ENCODE measurements at regions not wholly inside any gene's neighbourhood (a gene's known extent, or its start where the extent isn't known, plus 50 kb on each side); places are given as distances from the start of the nearest gene placed in this dataset.

DNA sequence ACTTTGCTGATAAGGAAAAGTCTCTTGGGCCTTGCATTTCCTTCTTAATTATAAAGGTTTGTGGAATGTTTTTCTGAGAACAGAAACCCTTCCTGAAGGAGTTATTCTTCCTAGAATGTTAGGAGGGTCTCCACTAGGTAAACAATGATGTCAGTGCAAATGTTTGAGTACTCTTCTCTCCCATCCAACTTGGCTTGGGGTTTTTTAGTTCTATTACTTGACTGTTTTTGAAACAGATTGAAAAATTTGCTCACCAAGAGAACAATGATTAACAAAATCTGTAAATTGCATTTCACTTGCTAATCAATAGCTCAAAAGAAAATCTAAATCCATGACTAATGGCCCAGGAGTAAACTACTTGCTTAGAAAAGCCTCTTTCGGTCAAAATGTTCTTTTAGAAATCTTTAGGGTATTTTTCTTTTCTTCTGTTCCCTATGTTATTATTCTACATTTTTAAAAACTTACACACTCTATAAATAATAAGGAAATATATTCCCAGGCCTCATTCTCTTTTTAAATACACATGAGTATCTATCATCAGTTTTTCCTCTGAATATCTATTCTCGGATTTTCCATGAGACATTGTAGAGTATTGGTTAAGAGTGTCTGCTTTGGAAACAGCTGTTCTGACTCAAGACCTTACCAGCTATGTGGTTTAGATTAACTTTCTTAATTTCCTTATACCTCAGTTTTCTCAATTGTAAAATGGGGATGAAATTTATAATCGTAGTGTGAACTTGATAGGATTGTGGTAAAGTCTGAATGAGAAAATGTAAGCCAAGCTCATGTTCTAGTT, 234.2 kb upstream of the CITED2 start:
- Histone ChIP-seq H3K4me2 (ENCODE audit: low read length) (no peak overlapping the region), H3K23ac (ENCODE audit: low read length) (no peak overlapping the region), H3K4me3 (ENCODE audit: low read length) (no peak overlapping the region), H3K79me1 (ENCODE audit: low read length) (no peaks in the 10 kb centered on the region), H3K36me3 (ENCODE audit: control insufficient read depth, insufficient read depth, low read length) (no peaks in the 10 kb centered on the region), H3K18ac (ENCODE audit: low read length) (no peak overlapping the region), H3K9ac (ENCODE audit: low read length) (no peak overlapping the region), H4K8ac (ENCODE audit: low read depth, low read length) (no peak overlapping the region), H4K5ac (ENCODE audit: low read length) (no peak overlapping the region), H3K79me2 (ENCODE audit: control insufficient read depth, insufficient read depth, low read length) (no peaks in the 10 kb centered on the region), H3K27me3 (ENCODE audit: insufficient read depth, low read length, poor library complexity) (no peaks in the 10 kb centered on the region), H2AK5ac (ENCODE audit: low read length) (no peak overlapping the region), H3K27ac (ENCODE audit: low read depth, low read length) (no peak overlapping the region), H2BK15ac (replicated peaks; ENCODE audit: low read depth) (no peak overlapping the region), H3K4ac (ENCODE audit: low read depth, low read length) (no peak overlapping the region), H2BK120ac (ENCODE audit: low read depth, low read length) (no peak overlapping the region), H3K4me1 (ENCODE audit: control insufficient read depth, low read depth, low read length) (peaks cover 7% of the 10 kb centered on the region), H2BK5ac (ENCODE audit: low read length) (no peak overlapping the region), H3K56ac (ENCODE audit: low read length) (no peak overlapping the region)
- WGBS (ENCODE audit: extremely low coverage, insufficient coverage, low lambda C conversion rate) = no CpG with 5 or more reads among the region's 3 CpGs
- no peak for DNase-seq

DNA sequence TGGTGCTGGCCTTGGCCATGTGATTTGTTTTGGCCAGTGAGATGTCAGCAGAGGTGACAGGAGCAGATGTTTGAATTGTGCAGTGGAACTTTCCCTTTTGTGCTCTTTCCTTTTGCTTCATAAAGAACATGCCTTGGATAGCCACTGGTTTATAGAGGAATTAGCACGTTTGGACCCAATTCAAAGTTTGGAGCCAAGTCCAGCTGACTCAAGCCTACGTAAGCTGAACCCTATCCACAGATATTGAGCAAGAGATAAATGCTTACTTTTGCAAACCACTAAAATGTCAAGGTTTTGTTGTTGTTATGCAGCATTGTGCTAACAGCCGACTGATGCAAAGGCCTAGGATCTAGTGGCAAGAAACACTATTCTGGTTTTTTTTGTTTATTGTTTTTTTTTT, 230.9 kb upstream of the CITED2 start:
- no CpG with 5 or more reads among the region's 3 CpGs for WGBS (ENCODE audit: extremely low coverage, insufficient coverage, low lambda C conversion rate)
- no peaks in the 10 kb centered on the region for H3K36me3 ChIP-seq (ENCODE audit: control insufficient read depth, insufficient read depth, low read length)
- H3K4me3 ChIP-seq (ENCODE audit: low read length) = no peak overlapping the region
- H3K4ac ChIP-seq (ENCODE audit: low read depth, low read length) = no peak overlapping the region
- H4K8ac ChIP-seq (ENCODE audit: low read depth, low read length) = no peak overlapping the region
- no peak overlapping the region for H2AK5ac ChIP-seq (ENCODE audit: low read length)
- no peak overlapping the region for H4K5ac ChIP-seq (ENCODE audit: low read length)
- H3K79me1 ChIP-seq (ENCODE audit: low read length) = no peaks in the 10 kb centered on the region
- no peaks in the 10 kb centered on the region for H3K27me3 ChIP-seq (ENCODE audit: insufficient read depth, low read length, poor library complexity)
- H3K4me2 ChIP-seq (ENCODE audit: low read length) = no peak overlapping the region
- H3K9ac ChIP-seq (ENCODE audit: low read length) = no peak overlapping the region
- no peak overlapping the region for H3K18ac ChIP-seq (ENCODE audit: low read length)
- DNase-seq = no peak
- H3K79me2 ChIP-seq (ENCODE audit: control insufficient read depth, insufficient read depth, low read length) = no peaks in the 10 kb centered on the region
- no peak overlapping the region for H3K27ac ChIP-seq (ENCODE audit: low read depth, low read length)
- no peak overlapping the region for H2BK5ac ChIP-seq (ENCODE audit: low read length)
- no peak overlapping the region for H3K23ac ChIP-seq (ENCODE audit: low read length)
- peaks cover 8% of the 10 kb centered on the region for H3K4me1 ChIP-seq (ENCODE audit: control insufficient read depth, low read depth, low read length)
- H3K56ac ChIP-seq (ENCODE audit: low read length) = no peak overlapping the region
- H2BK15ac ChIP-seq (replicated peaks; ENCODE audit: low read depth) = no peak overlapping the region
- H2BK120ac ChIP-seq (ENCODE audit: low read depth, low read length) = no peak overlapping the region

- Histone ChIP-seq H3K4ac (ENCODE audit: low read depth, low read length) (no peak overlapping the region), H3K18ac (ENCODE audit: low read length) (no peak overlapping the region), H3K79me1 (ENCODE audit: low read length) (no peaks in the 10 kb centered on the region), H3K9ac (ENCODE audit: low read length) (no peak overlapping the region), H4K8ac (ENCODE audit: low read depth, low read length) (no peak overlapping the region), H3K23ac (ENCODE audit: low read length) (no peak overlapping the region), H3K56ac (ENCODE audit: low read length) (peak overlapping the region; percentile 37), H3K36me3 (ENCODE audit: control insufficient read depth, insufficient read depth, low read length) (no peaks in the 10 kb centered on the region), H2AK5ac (ENCODE audit: low read length) (no peak overlapping the region), H3K79me2 (ENCODE audit: control insufficient read depth, insufficient read depth, low read length) (no peaks in the 10 kb centered on the region), H3K4me3 (ENCODE audit: low read length) (no peak overlapping the region), H3K27me3 (ENCODE audit: insufficient read depth, low read length, poor library complexity) (no peaks in the 10 kb centered on the region), H4K5ac (ENCODE audit: low read length) (no peak overlapping the region), H3K4me2 (ENCODE audit: low read length) (no peak overlapping the region), H3K4me1 (ENCODE audit: control insufficient read depth, low read depth, low read length) (peaks cover 8% of the 10 kb centered on the region), H3K27ac (ENCODE audit: low read depth, low read length) (no peak overlapping the region), H2BK5ac (ENCODE audit: low read length) (peak overlapping the region; percentile 13), H2BK15ac (replicated peaks; ENCODE audit: low read depth) (no peak overlapping the region), H2BK120ac (ENCODE audit: low read depth, low read length) (no peak overlapping the region)
- no peak for DNase-seq
- WGBS (ENCODE audit: extremely low coverage, insufficient coverage, low lambda C conversion rate) = no CpG with 5 or more reads among the region's 2 CpGs
Measured at GRCh38 chr6:139603581-139603980, 229.1 kb upstream of the CITED2 start.

GRCh38 chr6:139602577-139602976, 228.1 kb upstream of the CITED2 start:
- DNase-seq = peak; percentile 92
- peak overlapping the region; percentile 34 for H2BK120ac ChIP-seq (ENCODE audit: low read depth, low read length)
- no peak overlapping the region for H3K23ac ChIP-seq (ENCODE audit: low read length)
- H3K27ac ChIP-seq (ENCODE audit: low read depth, low read length) = peak overlapping the region; percentile 66
- H3K4me1 ChIP-seq (ENCODE audit: control insufficient read depth, low read depth, low read length) = peaks cover 8% of the 10 kb centered on the region
- H3K4ac ChIP-seq (ENCODE audit: low read depth, low read length) = no peak overlapping the region
- peak overlapping the region; percentile 70 for H3K56ac ChIP-seq (ENCODE audit: low read length)
- no peak overlapping the region for H4K5ac ChIP-seq (ENCODE audit: low read length)
- no peaks in the 10 kb centered on the region for H3K27me3 ChIP-seq (ENCODE audit: insufficient read depth, low read length, poor library complexity)
- H2BK5ac ChIP-seq (ENCODE audit: low read length) = no peak overlapping the region
- peak overlapping the region; percentile 51 for H3K18ac ChIP-seq (ENCODE audit: low read length)
- no CpG with 5 or more reads among the region's 2 CpGs for WGBS (ENCODE audit: extremely low coverage, insufficient coverage, low lambda C conversion rate)
- H3K79me2 ChIP-seq (ENCODE audit: control insufficient read depth, insufficient read depth, low read length) = no peaks in the 10 kb centered on the region
- no peak overlapping the region for H2BK15ac ChIP-seq (replicated peaks; ENCODE audit: low read depth)
- no peak overlapping the region for H4K8ac ChIP-seq (ENCODE audit: low read depth, low read length)
- H3K9ac ChIP-seq (ENCODE audit: low read length) = no peak overlapping the region
- H3K36me3 ChIP-seq (ENCODE audit: control insufficient read depth, insufficient read depth, low read length) = no peaks in the 10 kb centered on the region
- no peaks in the 10 kb centered on the region for H3K79me1 ChIP-seq (ENCODE audit: low read length)
- H2AK5ac ChIP-seq (ENCODE audit: low read length) = no peak overlapping the region
- no peak overlapping the region for H3K4me2 ChIP-seq (ENCODE audit: low read length)
- no peak overlapping the region for H3K4me3 ChIP-seq (ENCODE audit: low read length)

DNA sequence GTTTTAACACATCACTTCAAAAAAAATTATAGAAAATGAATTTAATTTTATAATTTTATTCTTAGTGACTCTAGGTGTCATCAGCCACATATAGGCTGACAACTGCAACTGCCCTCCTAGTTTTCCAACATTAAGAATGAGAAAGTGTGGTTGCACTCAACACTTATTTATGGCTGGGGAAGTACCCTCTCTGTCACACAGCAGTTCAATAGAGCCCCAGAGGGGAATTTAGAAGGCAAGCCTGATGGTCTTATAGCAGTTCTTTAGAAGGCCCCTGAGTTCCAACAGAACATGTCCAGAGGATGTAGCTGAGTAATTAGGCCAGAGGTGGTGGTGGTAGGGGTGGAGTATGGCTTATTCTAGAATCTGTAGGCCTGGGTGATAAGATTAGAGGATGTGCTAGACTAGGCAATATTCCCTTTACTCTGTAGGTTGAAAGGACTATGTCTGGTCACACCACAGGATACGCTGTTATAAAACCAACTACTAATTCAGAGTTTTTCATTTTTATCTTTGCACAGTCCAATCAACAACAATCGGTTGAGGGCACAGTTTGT, 226.5 kb upstream of the CITED2 start:
- peak overlapping the region; percentile 78 for H2BK120ac ChIP-seq (ENCODE audit: low read depth, low read length)
- no peak overlapping the region for H3K4ac ChIP-seq (ENCODE audit: low read depth, low read length)
- no peak overlapping the region for H3K23ac ChIP-seq (ENCODE audit: low read length)
- no peak overlapping the region for H3K4me3 ChIP-seq (ENCODE audit: low read length)
- no peak overlapping the region for H2BK5ac ChIP-seq (ENCODE audit: low read length)
- H3K27me3 ChIP-seq (ENCODE audit: insufficient read depth, low read length, poor library complexity) = no peaks in the 10 kb centered on the region
- no peak overlapping the region for H2AK5ac ChIP-seq (ENCODE audit: low read length)
- no peak overlapping the region for H4K8ac ChIP-seq (ENCODE audit: low read depth, low read length)
- no peaks in the 10 kb centered on the region for H3K79me1 ChIP-seq (ENCODE audit: low read length)
- H3K79me2 ChIP-seq (ENCODE audit: control insufficient read depth, insufficient read depth, low read length) = no peaks in the 10 kb centered on the region
- peak; percentile 75 for DNase-seq
- no peak overlapping the region for H4K5ac ChIP-seq (ENCODE audit: low read length)
- no peak overlapping the region for H3K56ac ChIP-seq (ENCODE audit: low read length)
- H3K4me2 ChIP-seq (ENCODE audit: low read length) = no peak overlapping the region
- H3K36me3 ChIP-seq (ENCODE audit: control insufficient read depth, insufficient read depth, low read length) = no peaks in the 10 kb centered on the region
- H3K9ac ChIP-seq (ENCODE audit: low read length) = no peak overlapping the region
- H2BK15ac ChIP-seq (replicated peaks; ENCODE audit: low read depth) = no peak overlapping the region
- H3K4me1 ChIP-seq (ENCODE audit: control insufficient read depth, low read depth, low read length) = peaks cover 5% of the 10 kb centered on the region
- H3K18ac ChIP-seq (ENCODE audit: low read length) = peak overlapping the region; percentile 68
- no peak overlapping the region for H3K27ac ChIP-seq (ENCODE audit: low read depth, low read length)
- no CpG with 5 or more reads among the region's 2 CpGs for whole genome bisulfite sequencing (ENCODE audit: extremely low coverage, insufficient coverage, low lambda C conversion rate)

All from mesendoderm (in vitro differentiated cells).